ENCODE measurements at regions not wholly inside any gene's neighbourhood (a gene's known extent, or its start where the extent isn't known, plus 50 kb on each side); places are given as distances from the start of the nearest gene placed in this dataset.
A peak's percentile ranks its signal among the peaks of the same experiment; 100 is the strongest.
"Not testable (repeated sequence)": the region's sequence is repeated elsewhere in the genome, so short reads cannot be mapped to it uniquely, and the experiment has no call there.

- no peak for DNase-seq
Measured at GRCh38 chr5:124502551-124502950, 243.9 kb downstream of the ZNF608 start.

- not testable (repeated sequence) for DNase-seq
Measured at GRCh38 chr5:124499818-124500217, 246.6 kb downstream of the ZNF608 start.

- DNase-seq, result not testable (repeated sequence)
Measured at GRCh38 chr5:124496968-124497367, 249.5 kb downstream of the ZNF608 start.

GRCh38 chr5:124494540-124495116, 251.8 kb downstream of the ZNF608 start:
- no peak for DNase-seq

- DNase-seq, result peak; percentile 10
Measured at GRCh38 chr5:124492444-124493224, 253.8 kb downstream of the ZNF608 start.

- not testable (repeated sequence) for DNase-seq
Measured at GRCh38 chr5:124490315-124490714, 256.1 kb downstream of the ZNF608 start.

GRCh38 chr5:124481419-124481818, 265.0 kb downstream of the ZNF608 start:
- DNase-seq, result no peak

GRCh38 chr5:124480964-124481363, 265.5 kb downstream of the ZNF608 start:
- DNase-seq, result no peak

- no peak for DNase-seq
Measured at GRCh38 chr5:124480022-124480421, 266.4 kb downstream of the ZNF608 start.

GRCh38 chr5:124478264-124478663, 268.2 kb downstream of the ZNF608 start:
- no peak for DNase-seq

- DNase-seq, result no peak
Measured at GRCh38 chr5:124477577-124477976, 268.9 kb downstream of the ZNF608 start.

GRCh38 chr5:124477062-124477461, 269.4 kb downstream of the ZNF608 start:
- no peak for DNase-seq

GRCh38 chr5:124474528-124475215, 271.8 kb downstream of the ZNF608 start:
- DNase-seq, result peak; percentile 47

- no peak for DNase-seq
Measured at GRCh38 chr5:124468671-124469411, 277.6 kb downstream of the ZNF608 start.

GRCh38 chr5:124467745-124468144, 278.7 kb downstream of the ZNF608 start:
- DNase-seq, result no peak

- DNase-seq, result no peak
Measured at GRCh38 chr5:124466011-124466410, 280.4 kb downstream of the ZNF608 start.

- DNase-seq, result peak; percentile 39
Measured at GRCh38 chr5:124463851-124464250, 282.6 kb downstream of the ZNF608 start.

GRCh38 chr5:124462751-124463150, 283.7 kb downstream of the ZNF608 start:
- DNase-seq, result no peak

- DNase-seq, result no peak
Measured at GRCh38 chr5:124461941-124462340, 284.5 kb downstream of the ZNF608 start.

- DNase-seq, result no peak
Measured at GRCh38 chr5:124461157-124461556, 285.3 kb downstream of the ZNF608 start.

GRCh38 chr5:124460642-124461041, 285.8 kb downstream of the ZNF608 start:
- peak; percentile 82 for DNase-seq

- peak; percentile 12 for DNase-seq
Measured at GRCh38 chr5:124459984-124460383, 286.5 kb downstream of the ZNF608 start.

GRCh38 chr5:124457901-124458300, 288.5 kb downstream of the ZNF608 start:
- peak; percentile 31 for DNase-seq

All from fibroblast of upper back skin (primary cell).